ENCODE measurements at regions not wholly inside any gene's neighbourhood (a gene's known extent, or its start where the extent isn't known, plus 50 kb on each side); places are given as distances from the start of the nearest gene placed in this dataset.

DNA sequence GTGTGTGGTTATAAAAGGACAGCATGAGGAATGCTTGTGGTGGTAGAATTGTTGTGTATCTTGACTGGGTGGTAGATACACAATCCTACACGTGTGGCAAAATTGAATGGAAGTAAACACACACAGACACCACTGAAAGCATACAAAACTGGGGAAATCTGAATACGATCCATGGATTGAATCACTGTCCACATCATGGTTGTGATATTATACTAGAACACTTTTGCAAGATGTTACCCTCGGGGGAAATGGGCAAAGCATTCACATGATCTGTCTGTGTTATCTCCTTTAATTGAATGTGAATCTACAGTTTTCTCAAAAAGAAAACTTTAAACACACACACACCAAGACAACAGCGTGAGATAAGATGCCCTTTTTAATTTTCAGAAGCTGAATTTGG lies 165.2 kb upstream of the CELF2 start:
- TF ChIP-seq, protein P1, sequence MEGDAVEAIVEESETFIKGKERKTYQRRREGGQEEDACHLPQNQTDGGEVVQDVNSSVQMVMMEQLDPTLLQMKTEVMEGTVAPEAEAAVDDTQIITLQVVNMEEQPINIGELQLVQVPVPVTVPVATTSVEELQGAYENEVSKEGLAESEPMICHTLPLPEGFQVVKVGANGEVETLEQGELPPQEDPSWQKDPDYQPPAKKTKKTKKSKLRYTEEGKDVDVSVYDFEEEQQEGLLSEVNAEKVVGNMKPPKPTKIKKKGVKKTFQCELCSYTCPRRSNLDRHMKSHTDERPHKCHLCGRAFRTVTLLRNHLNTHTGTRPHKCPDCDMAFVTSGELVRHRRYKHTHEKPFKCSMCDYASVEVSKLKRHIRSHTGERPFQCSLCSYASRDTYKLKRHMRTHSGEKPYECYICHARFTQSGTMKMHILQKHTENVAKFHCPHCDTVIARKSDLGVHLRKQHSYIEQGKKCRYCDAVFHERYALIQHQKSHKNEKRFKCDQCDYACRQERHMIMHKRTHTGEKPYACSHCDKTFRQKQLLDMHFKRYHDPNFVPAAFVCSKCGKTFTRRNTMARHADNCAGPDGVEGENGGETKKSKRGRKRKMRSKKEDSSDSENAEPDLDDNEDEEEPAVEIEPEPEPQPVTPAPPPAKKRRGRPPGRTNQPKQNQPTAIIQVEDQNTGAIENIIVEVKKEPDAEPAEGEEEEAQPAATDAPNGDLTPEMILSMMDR (IDR thresholded peaks at IDR 0.05), result no peak
- no peak for TF ChIP-seq MAZ (IDR thresholded peaks at IDR 0.05; ENCODE audit: borderline replicate concordance, low read depth, low read length)
- TF ChIP-seq CHD2 (IDR thresholded peaks at IDR 0.05; ENCODE audit: low read length, partially characterized antibody), result no peak
- TF ChIP-seq MYC (IDR thresholded peaks at IDR 0.05; ENCODE audit: borderline replicate concordance, low read length), result no peak
- no peak for TF ChIP-seq SMC3 (IDR thresholded peaks at IDR 0.05)
- TF ChIP-seq RFX5 (IDR thresholded peaks at IDR 0.05), result no peak
- TF ChIP-seq EP300 (IDR thresholded peaks at IDR 0.05), result no peak
- TF ChIP-seq, protein P2, sequence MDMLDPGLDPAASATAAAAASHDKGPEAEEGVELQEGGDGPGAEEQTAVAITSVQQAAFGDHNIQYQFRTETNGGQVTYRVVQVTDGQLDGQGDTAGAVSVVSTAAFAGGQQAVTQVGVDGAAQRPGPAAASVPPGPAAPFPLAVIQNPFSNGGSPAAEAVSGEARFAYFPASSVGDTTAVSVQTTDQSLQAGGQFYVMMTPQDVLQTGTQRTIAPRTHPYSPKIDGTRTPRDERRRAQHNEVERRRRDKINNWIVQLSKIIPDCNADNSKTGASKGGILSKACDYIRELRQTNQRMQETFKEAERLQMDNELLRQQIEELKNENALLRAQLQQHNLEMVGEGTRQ (IDR thresholded peaks at IDR 0.05), result no peak
- no peak for TF ChIP-seq CHD4 (IDR thresholded peaks at IDR 0.05; ENCODE audit: borderline replicate concordance)
- TF ChIP-seq, protein P3, sequence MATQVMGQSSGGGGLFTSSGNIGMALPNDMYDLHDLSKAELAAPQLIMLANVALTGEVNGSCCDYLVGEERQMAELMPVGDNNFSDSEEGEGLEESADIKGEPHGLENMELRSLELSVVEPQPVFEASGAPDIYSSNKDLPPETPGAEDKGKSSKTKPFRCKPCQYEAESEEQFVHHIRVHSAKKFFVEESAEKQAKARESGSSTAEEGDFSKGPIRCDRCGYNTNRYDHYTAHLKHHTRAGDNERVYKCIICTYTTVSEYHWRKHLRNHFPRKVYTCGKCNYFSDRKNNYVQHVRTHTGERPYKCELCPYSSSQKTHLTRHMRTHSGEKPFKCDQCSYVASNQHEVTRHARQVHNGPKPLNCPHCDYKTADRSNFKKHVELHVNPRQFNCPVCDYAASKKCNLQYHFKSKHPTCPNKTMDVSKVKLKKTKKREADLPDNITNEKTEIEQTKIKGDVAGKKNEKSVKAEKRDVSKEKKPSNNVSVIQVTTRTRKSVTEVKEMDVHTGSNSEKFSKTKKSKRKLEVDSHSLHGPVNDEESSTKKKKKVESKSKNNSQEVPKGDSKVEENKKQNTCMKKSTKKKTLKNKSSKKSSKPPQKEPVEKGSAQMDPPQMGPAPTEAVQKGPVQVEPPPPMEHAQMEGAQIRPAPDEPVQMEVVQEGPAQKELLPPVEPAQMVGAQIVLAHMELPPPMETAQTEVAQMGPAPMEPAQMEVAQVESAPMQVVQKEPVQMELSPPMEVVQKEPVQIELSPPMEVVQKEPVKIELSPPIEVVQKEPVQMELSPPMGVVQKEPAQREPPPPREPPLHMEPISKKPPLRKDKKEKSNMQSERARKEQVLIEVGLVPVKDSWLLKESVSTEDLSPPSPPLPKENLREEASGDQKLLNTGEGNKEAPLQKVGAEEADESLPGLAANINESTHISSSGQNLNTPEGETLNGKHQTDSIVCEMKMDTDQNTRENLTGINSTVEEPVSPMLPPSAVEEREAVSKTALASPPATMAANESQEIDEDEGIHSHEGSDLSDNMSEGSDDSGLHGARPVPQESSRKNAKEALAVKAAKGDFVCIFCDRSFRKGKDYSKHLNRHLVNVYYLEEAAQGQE (IDR thresholded peaks at IDR 0.05), result no peak
- TF ChIP-seq, protein P4, sequence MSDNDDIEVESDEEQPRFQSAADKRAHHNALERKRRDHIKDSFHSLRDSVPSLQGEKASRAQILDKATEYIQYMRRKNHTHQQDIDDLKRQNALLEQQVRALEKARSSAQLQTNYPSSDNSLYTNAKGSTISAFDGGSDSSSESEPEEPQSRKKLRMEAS (IDR thresholded peaks at IDR 0.05), result no peak
